ENCODE measurements at regions not wholly inside any gene's neighbourhood (a gene's known extent, or its start where the extent isn't known, plus 50 kb on each side); places are given as distances from the start of the nearest gene placed in this dataset.

DNA sequence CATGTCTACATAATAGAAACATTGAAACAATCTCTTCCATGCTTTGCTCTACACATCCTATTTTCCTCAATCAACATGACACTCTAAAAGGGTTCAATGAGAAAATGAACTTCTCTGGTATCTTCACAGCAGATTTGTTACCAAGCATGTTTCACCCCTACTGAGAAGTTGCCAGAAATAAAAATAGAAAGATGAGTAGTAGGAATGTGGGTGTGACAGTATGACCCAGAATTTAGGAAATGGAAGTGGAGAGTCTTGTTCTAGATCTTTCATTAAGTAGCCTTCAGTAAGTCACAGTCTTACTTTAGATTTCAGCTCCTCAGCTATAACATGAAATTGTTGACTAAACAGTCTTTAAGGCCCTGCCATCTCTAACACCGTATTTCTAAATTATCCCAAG is 581.8 kb downstream of the EFNA5 start:
- ChIA-PET POLR2A (no interaction called here), CTCF (no interaction called here)
- H2AFZ ChIP-seq (ENCODE audit: low read depth, low read length): no peak overlapping the region

GRCh38 chr5:107085572-107085971 is 585.2 kb downstream of the EFNA5 start:
- POLR2A ChIA-PET: no interaction called here
- intact Hi-C loops (cut with micrococcal nuclease): no loop called here

More for the DNA sequence above, 581.8 kb downstream of the EFNA5 start:
- intact Hi-C loops (cut with micrococcal nuclease): no loop called here
- Histone ChIP-seq H3K9ac (replicated peaks; ENCODE audit: extremely low read depth, insufficient read depth, low read length) (no peak overlapping the region), H3K9me3 (replicated peaks; ENCODE audit: control insufficient read depth, insufficient read depth, low read length) (no peaks in the 10 kb centered on the region), H4K20me1 (replicated peaks; ENCODE audit: control insufficient read depth, extremely low read depth, insufficient read depth, low read length) (no peaks in the 10 kb centered on the region), H3K79me2 (ENCODE audit: control insufficient read depth, insufficient read depth, low read length) (no peaks in the 10 kb centered on the region), H3K4me1 (ENCODE audit: control insufficient read depth, extremely low read depth, insufficient read depth, low read length) (no peaks in the 10 kb centered on the region), H3K27me3 (ENCODE audit: control insufficient read depth in 2 of 2, insufficient read depth in 2 of 2, low read length in 2 of 2) (no peaks in the 10 kb centered on the region), H3K27ac (ENCODE audit: insufficient read depth, low read depth, low read length) (no peak overlapping the region), H3K9me1 (replicated peaks; ENCODE audit: control insufficient read depth, extremely low read depth, insufficient read depth, low read length) (no peaks in the 10 kb centered on the region), H3K36me3 (ENCODE audit: control insufficient read depth in 2 of 2, extremely low read depth in 1 of 2, insufficient read depth in 2 of 2, low read length in 2 of 2) (no peaks in the 10 kb centered on the region), H3K4me2 (ENCODE audit: insufficient read depth, low read length) (no peak overlapping the region), H3K4me3 (replicated peaks in 1 of 3; ENCODE audit: insufficient read depth in 1 of 3, low read depth in 1 of 3, low read length in 3 of 3) (no peak overlapping the region)
- BruUV-seq (replicated peaks): no TSS peak
- no peak for TF ChIP-seq EZH2 (IDR thresholded peaks at IDR 0.05; ENCODE audit: borderline replicate concordance, low read depth, low read length, severe bottlenecking)
- FAIRE-seq: no peak
- DNase-seq (ENCODE audit: low read depth, low spot score): no peak
- dilution Hi-C loops (cut with MboI; ENCODE audit: extremely low pct_ligation_motif_present, low sequenced_read_pairs): no loop called here

More at GRCh38 chr5:107085572-107085971, 585.2 kb downstream of the EFNA5 start:
- no peak overlapping the region for H3K27ac ChIP-seq (ENCODE audit: insufficient read depth, low read depth, low read length)
- no peaks in the 10 kb centered on the region for H3K9me1 ChIP-seq (replicated peaks; ENCODE audit: control insufficient read depth, extremely low read depth, insufficient read depth, low read length)
- H3K4me3 ChIP-seq (replicated peaks in 1 of 3; ENCODE audit: insufficient read depth in 1 of 3, low read depth in 1 of 3, low read length in 3 of 3): no peak overlapping the region
- DNase-seq (ENCODE audit: low read depth, low spot score) (no peak), FAIRE-seq (no peak)
- CTCF ChIA-PET: no interaction called here
- H3K9me3 ChIP-seq (replicated peaks; ENCODE audit: control insufficient read depth, insufficient read depth, low read length): no peaks in the 10 kb centered on the region
- dilution Hi-C loops (cut with MboI; ENCODE audit: extremely low pct_ligation_motif_present, low sequenced_read_pairs): no loop called here
- H3K4me1 ChIP-seq (ENCODE audit: control insufficient read depth, extremely low read depth, insufficient read depth, low read length): no peaks in the 10 kb centered on the region
- H3K27me3 ChIP-seq (ENCODE audit: control insufficient read depth in 2 of 2, insufficient read depth in 2 of 2, low read length in 2 of 2): no peaks in the 10 kb centered on the region
- no peaks in the 10 kb centered on the region for H3K79me2 ChIP-seq (ENCODE audit: control insufficient read depth, insufficient read depth, low read length)
- H3K9ac ChIP-seq (replicated peaks; ENCODE audit: extremely low read depth, insufficient read depth, low read length): no peak overlapping the region
- no peak overlapping the region for H2AFZ ChIP-seq (ENCODE audit: low read depth, low read length)
- H4K20me1 ChIP-seq (replicated peaks; ENCODE audit: control insufficient read depth, extremely low read depth, insufficient read depth, low read length): no peaks in the 10 kb centered on the region
- BruUV-seq (replicated peaks): no TSS peak
- no peaks in the 10 kb centered on the region for H3K36me3 ChIP-seq (ENCODE audit: control insufficient read depth in 2 of 2, extremely low read depth in 1 of 2, insufficient read depth in 2 of 2, low read length in 2 of 2)
- H3K4me2 ChIP-seq (ENCODE audit: insufficient read depth, low read length): no peak overlapping the region
- no peak for TF ChIP-seq POLR2AphosphoS5 (IDR thresholded peaks at IDR 0.05; ENCODE audit: insufficient read depth, low read depth, low read length)
- TF ChIP-seq POLR2A (IDR thresholded peaks at IDR 0.05; ENCODE audit: low read depth, low read length): no peak
- no peak for TF ChIP-seq GATA2 (IDR thresholded peaks at IDR 0.05; ENCODE audit: insufficient read depth, insufficient read length, low read depth, low read length)
- TF ChIP-seq, protein P1, sequence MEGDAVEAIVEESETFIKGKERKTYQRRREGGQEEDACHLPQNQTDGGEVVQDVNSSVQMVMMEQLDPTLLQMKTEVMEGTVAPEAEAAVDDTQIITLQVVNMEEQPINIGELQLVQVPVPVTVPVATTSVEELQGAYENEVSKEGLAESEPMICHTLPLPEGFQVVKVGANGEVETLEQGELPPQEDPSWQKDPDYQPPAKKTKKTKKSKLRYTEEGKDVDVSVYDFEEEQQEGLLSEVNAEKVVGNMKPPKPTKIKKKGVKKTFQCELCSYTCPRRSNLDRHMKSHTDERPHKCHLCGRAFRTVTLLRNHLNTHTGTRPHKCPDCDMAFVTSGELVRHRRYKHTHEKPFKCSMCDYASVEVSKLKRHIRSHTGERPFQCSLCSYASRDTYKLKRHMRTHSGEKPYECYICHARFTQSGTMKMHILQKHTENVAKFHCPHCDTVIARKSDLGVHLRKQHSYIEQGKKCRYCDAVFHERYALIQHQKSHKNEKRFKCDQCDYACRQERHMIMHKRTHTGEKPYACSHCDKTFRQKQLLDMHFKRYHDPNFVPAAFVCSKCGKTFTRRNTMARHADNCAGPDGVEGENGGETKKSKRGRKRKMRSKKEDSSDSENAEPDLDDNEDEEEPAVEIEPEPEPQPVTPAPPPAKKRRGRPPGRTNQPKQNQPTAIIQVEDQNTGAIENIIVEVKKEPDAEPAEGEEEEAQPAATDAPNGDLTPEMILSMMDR (IDR thresholded peaks at IDR 0.05; ENCODE audit: extremely low read depth in 1 of 2, insufficient read depth in 1 of 2, low read depth in 1 of 2, low read length in 2 of 2): no peak
- no peak for TF ChIP-seq JUN (IDR thresholded peaks at IDR 0.05; ENCODE audit: borderline replicate concordance, insufficient read depth, insufficient read length, low read depth)
- no peak for TF ChIP-seq MYC (IDR thresholded peaks at IDR 0.05; ENCODE audit: low read depth, low read length)
- no peak for TF ChIP-seq EZH2 (IDR thresholded peaks at IDR 0.05; ENCODE audit: borderline replicate concordance, low read depth, low read length, severe bottlenecking)
- no peak for TF ChIP-seq FOS (IDR thresholded peaks at IDR 0.05; ENCODE audit: borderline replicate concordance, insufficient read depth, low read length)
- TF ChIP-seq, protein P2, sequence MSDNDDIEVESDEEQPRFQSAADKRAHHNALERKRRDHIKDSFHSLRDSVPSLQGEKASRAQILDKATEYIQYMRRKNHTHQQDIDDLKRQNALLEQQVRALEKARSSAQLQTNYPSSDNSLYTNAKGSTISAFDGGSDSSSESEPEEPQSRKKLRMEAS (IDR thresholded peaks at IDR 0.05; ENCODE audit: insufficient read depth, insufficient read length): no peak

Measured in endothelial cell of umbilical vein (primary cell).